Skeletal muscle satellite cell (primary cell): ENCODE measurements at regions not wholly inside any gene's neighbourhood (a gene's known extent, or its start where the extent isn't known, plus 50 kb on each side); places are given as distances from the start of the nearest gene placed in this dataset.

Experiments used
- H3K27me3 ChIP-seq: 2 replicates; pipeline ENCODE4 v1.7.0; 2013; ENCODE audit warnings: low read length; ENCODE audit not compliant: control insufficient read depth, insufficient read depth
- H3K36me3 ChIP-seq: 2 replicates; pipeline ENCODE4 v1.7.0; 2013; ENCODE audit warnings: mild to moderate bottlenecking, control low read depth, low read length; ENCODE audit not compliant: insufficient read depth
- H3K4me1 ChIP-seq: 2 replicates; pipeline ENCODE4 v1.7.0; 2013; ENCODE audit warnings: low read length; ENCODE audit not compliant: control insufficient read depth, insufficient read depth
- H3K4me2 ChIP-seq: 2 replicates; pipeline ENCODE4 v1.7.0; 2013; ENCODE audit warnings: mild to moderate bottlenecking, low read length
- H3K4me3 ChIP-seq: 2 replicates; pipeline ENCODE4 v1.7.0; 2013; ENCODE audit warnings: low read length
- H3K9ac ChIP-seq: 2 replicates; pipeline ENCODE4 v1.7.0; 2013; ENCODE audit warnings: mild to moderate bottlenecking, low read depth, low read length, moderate library complexity
- H3K9me3 ChIP-seq: replicated peaks from 2 replicates; pipeline ENCODE4 v1.7.0; 2013; ENCODE audit warnings: mild to moderate bottlenecking, control low read depth, low read length

DNA sequence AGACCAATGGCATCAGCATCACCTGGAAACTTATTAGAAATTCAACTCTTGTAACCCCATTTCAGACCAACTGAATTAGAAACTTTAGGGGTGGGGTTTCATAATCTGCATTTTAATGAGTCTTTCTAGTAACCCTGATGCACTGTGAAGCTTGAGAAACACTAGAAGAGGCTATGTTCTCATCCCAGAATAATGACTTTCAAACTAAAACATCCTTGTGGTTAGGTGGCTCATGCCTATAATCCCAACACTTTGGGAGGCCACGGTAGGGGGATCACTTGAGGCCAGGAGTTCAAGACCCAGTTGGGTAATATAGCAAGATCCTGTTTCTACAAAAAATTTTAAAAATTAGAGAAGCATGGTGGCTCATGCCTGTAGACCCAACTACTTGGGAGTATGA, 402.4 kb downstream of the DLEU7 start:
- Histone ChIP-seq H3K4me3 (no peak overlapping the region), H3K4me1 (peaks cover 11% of the 10 kb centered on the region), H3K9me3 (no peaks in the 10 kb centered on the region), H3K36me3 (no peaks in the 10 kb centered on the region), H3K9ac (no peak overlapping the region), H3K4me2 (no peak overlapping the region), H3K27me3 (no peaks in the 10 kb centered on the region)

DNA sequence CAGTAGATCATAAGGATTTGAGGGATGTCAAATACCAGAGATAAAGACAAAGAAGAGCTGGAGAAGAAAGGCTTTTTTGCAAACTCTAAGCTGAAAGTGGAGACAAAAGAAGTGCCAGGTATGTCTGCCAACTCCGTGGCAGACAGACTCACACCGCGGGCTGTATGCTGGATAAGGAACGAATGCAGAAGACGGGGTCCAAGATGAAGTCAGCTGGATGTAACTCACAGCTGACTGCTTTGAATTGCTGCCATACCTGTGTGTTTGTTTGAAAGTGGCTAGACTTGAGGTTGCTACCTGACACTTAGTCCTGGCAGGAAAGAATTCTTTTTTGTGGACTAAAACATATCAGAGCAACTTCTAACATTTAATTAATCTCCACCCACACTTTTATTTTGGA, 398.8 kb downstream of the DLEU7 start:
- Histone ChIP-seq H3K4me1 (no peaks in the 10 kb centered on the region), H3K4me2 (no peak overlapping the region), H3K9me3 (no peaks in the 10 kb centered on the region), H3K4me3 (no peak overlapping the region), H3K9ac (no peak overlapping the region), H3K36me3 (no peaks in the 10 kb centered on the region), H3K27me3 (no peaks in the 10 kb centered on the region)

DNA sequence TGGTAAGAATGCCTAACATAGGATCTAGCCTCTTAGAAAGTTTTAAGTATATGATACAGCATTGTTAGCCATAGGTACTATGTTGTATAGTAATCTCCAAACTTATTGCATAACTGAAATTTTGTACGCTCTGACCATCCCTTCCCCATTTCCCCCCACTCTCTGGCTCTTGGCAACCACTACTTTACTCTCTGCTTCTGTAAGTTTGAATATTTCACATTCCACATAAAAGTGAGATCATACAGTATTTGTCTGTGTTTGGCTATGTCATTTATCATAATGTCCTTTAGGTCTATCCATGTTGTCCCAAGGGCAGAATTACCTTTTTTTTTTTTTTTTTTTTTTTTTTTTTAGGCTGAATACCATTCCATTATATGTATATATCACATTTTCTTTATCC, 396.9 kb downstream of the DLEU7 start:
- Histone ChIP-seq H3K27me3 (no peaks in the 10 kb centered on the region), H3K4me1 (no peaks in the 10 kb centered on the region), H3K9me3 (no peaks in the 10 kb centered on the region), H3K4me2 (no peak overlapping the region), H3K9ac (no peak overlapping the region), H3K36me3 (no peaks in the 10 kb centered on the region), H3K4me3 (no peak overlapping the region)

DNA sequence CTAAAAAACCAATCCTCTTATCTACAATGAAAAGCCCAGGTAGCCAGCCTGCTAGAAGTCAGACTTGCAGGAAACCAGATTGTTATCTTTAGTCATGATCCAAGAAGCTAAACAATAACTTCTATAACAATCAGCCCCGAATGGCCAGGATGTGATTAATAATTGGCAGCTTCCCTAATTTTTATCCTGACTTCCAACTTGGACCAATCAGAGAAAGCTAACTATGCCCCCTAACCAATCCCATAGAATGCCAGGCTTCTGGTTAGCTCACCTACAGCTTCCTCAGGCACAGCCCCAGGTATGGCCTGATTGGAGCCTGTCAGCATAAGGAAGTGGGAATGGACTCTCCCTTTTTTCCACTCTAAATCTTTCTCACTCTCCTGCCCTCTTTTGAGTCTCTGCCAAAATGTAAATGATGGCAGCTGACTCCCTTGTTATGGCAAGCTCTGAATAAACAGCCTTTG, 394.9 kb downstream of the DLEU7 start:
- no peak overlapping the region for H3K9ac ChIP-seq
- no peaks in the 10 kb centered on the region for H3K36me3 ChIP-seq
- H3K4me3 ChIP-seq = no peak overlapping the region
- no peaks in the 10 kb centered on the region for H3K9me3 ChIP-seq
- H3K4me2 ChIP-seq = no peak overlapping the region
- no peaks in the 10 kb centered on the region for H3K4me1 ChIP-seq
- H3K27me3 ChIP-seq = no peaks in the 10 kb centered on the region

DNA sequence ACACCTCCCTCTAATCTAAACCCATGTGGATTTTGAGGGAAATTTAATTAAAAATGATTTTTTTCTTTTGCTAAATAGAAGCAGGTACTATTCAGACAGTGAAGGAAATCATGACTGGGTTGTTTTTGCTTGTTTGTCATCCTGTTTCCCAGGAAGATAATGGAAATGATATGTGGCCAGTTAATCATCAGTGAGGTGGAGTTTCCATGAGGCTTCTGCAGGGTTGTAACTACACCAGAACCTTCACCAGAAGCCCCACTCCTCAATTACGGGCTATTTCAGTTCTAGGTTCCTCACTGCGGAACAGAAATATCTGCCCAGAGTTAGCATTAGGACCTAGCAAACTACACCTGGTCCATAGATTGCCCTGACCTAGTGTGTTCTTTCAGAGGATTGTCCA, 394.0 kb downstream of the DLEU7 start:
- Histone ChIP-seq H3K27me3 (no peaks in the 10 kb centered on the region), H3K9me3 (no peaks in the 10 kb centered on the region), H3K9ac (no peak overlapping the region)

DNA sequence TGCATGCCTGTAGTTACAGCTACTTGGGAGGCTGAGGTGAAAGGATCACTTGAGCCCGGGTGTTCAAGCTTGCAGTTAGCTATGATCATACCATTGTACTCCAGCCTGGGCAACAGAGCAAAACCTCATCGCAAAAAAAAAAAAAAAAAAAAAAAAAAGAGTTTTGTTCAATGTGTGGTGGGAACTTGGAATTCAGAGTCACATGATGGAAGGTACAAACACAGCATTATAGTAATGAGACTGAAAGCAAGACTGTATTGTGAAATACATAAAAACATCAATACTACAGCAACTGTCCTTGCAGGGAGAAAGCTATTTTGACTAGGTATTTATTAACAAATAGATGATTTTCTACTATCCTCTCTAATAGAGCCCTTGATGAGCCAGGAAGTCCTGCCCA, 393.2 kb downstream of the DLEU7 start:
- no peaks in the 10 kb centered on the region for H3K36me3 ChIP-seq
- no peak overlapping the region for H3K4me3 ChIP-seq
- H3K4me2 ChIP-seq = no peak overlapping the region
- H3K27me3 ChIP-seq = no peaks in the 10 kb centered on the region
- no peak overlapping the region for H3K9ac ChIP-seq
- no peaks in the 10 kb centered on the region for H3K4me1 ChIP-seq
- no peaks in the 10 kb centered on the region for H3K9me3 ChIP-seq

More for the DNA sequence above, 394.0 kb downstream of the DLEU7 start:
- Histone ChIP-seq H3K36me3 (no peaks in the 10 kb centered on the region), H3K4me3 (no peak overlapping the region), H3K4me2 (no peak overlapping the region), H3K4me1 (no peaks in the 10 kb centered on the region)

DNA sequence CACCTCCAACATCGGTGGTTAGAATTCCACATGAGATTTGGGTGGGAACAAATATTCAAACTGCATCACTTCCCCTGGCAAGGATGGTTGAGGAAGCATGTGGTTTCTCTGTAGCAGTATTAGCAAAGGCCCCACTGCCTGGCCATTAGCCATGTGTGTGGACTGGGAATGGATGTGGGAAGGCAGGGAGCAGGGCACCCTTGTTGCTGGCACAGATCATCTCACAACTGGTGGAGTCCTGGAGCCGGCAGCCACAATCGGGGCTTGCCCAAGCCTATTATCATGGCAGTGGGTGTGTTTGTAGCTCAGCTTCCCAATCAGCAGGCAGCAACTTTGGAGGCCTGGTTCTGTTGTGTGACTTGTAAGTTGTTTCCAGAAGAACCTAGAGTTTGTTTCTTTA, 391.9 kb downstream of the DLEU7 start:
- Histone ChIP-seq H3K4me1 (no peaks in the 10 kb centered on the region), H3K4me3 (no peak overlapping the region), H3K27me3 (no peaks in the 10 kb centered on the region), H3K9me3 (no peaks in the 10 kb centered on the region), H3K36me3 (no peaks in the 10 kb centered on the region), H3K4me2 (no peak overlapping the region), H3K9ac (no peak overlapping the region)

DNA sequence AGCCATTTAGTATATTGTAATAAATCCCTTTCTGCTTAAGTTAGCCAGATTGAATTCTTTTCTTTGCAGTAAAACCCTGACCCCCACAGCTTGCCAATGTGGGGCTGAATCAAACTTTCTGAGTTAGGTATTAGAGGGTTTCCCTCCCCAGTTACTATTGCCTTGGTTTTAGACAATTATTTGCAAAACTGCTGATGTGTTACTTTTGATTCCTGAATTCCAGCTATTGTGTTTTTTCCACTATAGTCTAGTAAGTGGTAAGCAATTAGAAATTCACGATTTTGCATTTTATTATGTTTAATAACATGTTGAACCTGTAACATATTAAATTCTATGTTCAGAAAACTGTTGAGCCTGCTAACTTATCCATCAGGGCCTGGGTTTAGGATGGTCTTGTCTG, 391.5 kb downstream of the DLEU7 start:
- Histone ChIP-seq H3K9me3 (no peaks in the 10 kb centered on the region), H3K4me2 (no peak overlapping the region), H3K9ac (no peak overlapping the region), H3K27me3 (no peaks in the 10 kb centered on the region), H3K4me3 (no peak overlapping the region), H3K4me1 (no peaks in the 10 kb centered on the region), H3K36me3 (no peaks in the 10 kb centered on the region)

DNA sequence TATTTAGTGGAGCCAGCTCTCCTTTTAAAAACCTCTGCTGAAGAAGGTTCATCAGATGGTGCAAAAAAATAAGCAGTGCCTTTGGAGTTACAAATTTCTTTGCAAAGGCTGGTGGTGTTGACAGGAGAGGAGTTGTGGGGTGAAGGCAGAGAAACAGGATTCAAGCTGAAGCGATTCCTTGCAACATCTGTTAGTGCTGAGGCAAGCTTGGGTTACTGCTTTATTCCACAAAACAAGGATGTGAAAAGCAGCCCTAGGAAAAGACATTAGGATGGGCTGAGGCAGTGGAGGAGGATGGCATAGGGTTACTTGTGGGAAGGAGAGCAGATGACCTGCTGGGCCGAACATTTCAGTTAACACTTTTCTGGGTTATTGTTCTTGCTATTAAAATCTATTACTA, 390.7 kb downstream of the DLEU7 start:
- H3K9me3 ChIP-seq = no peaks in the 10 kb centered on the region
- H3K4me2 ChIP-seq = no peak overlapping the region
- no peak overlapping the region for H3K4me3 ChIP-seq
- no peaks in the 10 kb centered on the region for H3K36me3 ChIP-seq
- H3K4me1 ChIP-seq = no peaks in the 10 kb centered on the region
- H3K27me3 ChIP-seq = no peaks in the 10 kb centered on the region
- no peak overlapping the region for H3K9ac ChIP-seq

DNA sequence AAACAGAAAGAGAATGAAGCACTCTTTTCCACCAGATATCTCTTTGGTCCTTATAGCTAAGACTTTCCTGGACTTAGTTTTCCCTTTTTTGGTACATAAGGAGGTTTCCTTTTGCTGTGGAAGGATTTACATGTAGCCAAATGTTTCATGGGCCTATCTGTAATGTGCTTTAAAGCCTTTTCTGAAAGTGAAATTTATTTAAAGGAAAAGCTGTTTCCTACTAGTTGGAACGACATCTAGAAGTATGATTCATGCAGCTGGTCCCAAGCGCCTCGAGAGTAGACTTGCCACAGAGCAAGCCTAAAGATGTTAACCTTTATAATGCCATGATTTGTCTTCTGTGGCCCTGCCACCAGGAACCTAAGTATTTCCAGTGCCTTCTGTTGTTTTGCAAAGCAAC, 390.3 kb downstream of the DLEU7 start:
- Histone ChIP-seq H3K9ac (no peak overlapping the region), H3K4me3 (no peak overlapping the region), H3K27me3 (no peaks in the 10 kb centered on the region), H3K4me2 (no peak overlapping the region), H3K36me3 (no peaks in the 10 kb centered on the region), H3K4me1 (no peaks in the 10 kb centered on the region), H3K9me3 (no peaks in the 10 kb centered on the region)

DNA sequence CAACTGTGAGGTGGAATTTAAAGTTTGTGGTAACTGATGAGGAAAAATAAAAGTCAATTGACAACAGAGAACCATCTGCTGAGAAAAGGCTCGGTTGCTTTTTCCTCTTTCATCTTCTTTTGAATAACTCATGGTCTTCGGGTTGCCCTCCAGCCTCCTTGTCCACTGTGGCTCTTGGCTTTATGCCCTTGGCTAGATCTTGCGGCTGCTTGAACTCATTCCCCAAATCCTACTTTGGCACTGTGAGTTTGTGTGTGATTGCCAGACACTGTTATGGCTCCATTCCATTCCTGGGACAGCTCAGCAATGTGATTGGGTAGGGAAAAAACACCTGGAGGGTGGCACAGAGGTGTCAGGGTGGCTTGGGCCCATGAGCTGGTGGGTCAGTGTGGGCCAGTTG, 387.4 kb downstream of the DLEU7 start:
- Histone ChIP-seq H3K4me1 (peaks cover 4% of the 10 kb centered on the region), H3K4me2 (no peak overlapping the region), H3K27me3 (no peaks in the 10 kb centered on the region), H3K36me3 (no peaks in the 10 kb centered on the region), H3K4me3 (no peak overlapping the region), H3K9ac (no peak overlapping the region), H3K9me3 (no peaks in the 10 kb centered on the region)

DNA sequence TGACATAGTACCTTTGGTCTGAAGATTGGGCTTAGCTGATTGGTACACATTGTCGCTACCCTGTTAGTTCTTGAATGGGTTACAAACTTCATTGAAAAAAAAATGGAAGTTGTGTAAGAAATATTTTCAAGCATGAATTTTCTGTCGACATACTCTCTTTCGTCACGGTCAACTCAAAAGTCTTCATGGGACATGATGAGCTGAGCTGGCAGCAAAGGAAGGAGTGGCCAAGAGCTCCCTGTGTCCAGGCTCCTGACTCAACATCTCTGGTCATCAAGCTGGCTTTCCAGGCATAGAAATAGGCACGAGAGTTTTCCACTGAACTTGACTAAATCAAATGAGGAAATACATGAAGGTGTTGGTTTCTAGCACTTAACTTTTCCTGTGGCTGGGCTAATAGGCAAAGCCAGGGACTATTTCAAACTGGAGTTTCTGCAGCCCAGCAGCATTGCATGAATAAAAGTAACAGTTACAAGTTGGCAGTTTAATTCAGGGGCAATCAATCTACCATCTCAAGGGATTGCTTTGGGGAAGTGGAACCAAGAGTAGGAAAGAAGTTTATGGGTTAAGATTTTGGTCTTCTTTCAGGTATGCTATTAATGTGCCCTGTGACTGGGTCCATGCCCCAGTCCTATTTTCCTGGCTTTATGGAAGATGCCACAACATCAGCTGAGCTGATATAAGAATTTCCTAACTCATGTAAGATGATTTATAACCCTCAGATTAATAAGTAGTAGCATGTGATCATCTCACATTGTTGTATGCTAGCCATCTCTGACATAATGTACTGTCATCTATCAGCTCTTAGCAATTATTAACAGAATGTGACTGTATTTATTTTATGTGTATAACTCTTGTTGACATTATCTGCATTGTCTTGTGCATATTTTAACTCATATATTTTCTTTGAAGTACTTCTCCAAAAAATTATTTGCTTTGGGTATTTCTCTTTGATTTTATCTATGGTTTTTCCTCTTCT, 385.8 kb downstream of the DLEU7 start:
- Histone ChIP-seq H3K27me3 (no peaks in the 10 kb centered on the region), H3K36me3 (no peaks in the 10 kb centered on the region), H3K4me3 (no peak overlapping the region), H3K9ac (no peak overlapping the region), H3K4me1 (peaks cover 4% of the 10 kb centered on the region), H3K4me2 (no peak overlapping the region), H3K9me3 (no peaks in the 10 kb centered on the region)
